ENCODE measurements at regions not wholly inside any gene's neighbourhood (a gene's known extent, or its start where the extent isn't known, plus 50 kb on each side); places are given as distances from the start of the nearest gene placed in this dataset.

DNA sequence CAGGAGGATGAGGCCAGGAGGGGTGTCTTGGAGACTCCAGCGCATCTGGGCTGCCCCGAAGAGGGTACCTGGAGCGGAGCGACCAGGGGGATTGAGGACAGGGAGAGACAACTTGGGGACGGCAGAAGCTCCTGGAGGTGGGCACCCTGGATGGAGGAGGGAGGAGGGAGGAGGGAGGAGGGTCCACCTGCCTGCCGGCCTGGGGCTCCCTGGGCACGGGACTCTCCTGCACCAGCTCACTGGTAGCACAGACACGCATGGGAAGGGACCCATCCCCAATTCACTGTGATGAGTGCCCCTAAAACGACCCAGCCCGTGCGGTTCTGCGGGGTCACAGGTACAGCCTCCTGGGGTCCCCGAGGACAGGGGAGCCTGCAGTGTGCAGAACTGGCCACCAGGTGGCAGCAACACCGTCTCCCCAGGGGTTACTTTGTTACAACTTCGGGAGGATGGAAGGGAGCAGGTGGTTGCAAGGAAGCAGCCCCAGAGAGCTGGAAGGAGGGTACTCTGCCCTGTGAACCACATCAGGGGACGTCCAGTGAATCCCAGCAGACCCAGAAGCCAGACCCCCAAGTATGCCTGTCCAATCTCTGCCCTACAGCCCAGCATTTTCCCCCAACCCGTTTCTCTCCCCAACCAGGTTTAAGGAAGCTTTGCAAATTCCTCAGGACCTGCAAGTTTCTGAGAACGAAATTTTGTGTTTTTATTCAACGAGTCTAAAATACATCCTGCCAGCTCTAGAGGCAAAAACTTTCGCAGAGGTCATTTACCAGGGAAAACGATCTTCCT lies 482.4 kb downstream of the NPHP4 start:
- TF ChIP-seq, protein P1, sequence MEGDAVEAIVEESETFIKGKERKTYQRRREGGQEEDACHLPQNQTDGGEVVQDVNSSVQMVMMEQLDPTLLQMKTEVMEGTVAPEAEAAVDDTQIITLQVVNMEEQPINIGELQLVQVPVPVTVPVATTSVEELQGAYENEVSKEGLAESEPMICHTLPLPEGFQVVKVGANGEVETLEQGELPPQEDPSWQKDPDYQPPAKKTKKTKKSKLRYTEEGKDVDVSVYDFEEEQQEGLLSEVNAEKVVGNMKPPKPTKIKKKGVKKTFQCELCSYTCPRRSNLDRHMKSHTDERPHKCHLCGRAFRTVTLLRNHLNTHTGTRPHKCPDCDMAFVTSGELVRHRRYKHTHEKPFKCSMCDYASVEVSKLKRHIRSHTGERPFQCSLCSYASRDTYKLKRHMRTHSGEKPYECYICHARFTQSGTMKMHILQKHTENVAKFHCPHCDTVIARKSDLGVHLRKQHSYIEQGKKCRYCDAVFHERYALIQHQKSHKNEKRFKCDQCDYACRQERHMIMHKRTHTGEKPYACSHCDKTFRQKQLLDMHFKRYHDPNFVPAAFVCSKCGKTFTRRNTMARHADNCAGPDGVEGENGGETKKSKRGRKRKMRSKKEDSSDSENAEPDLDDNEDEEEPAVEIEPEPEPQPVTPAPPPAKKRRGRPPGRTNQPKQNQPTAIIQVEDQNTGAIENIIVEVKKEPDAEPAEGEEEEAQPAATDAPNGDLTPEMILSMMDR (IDR thresholded peaks at IDR 0.05), result peak; percentile 89 to 93 (median 92)
- TF ChIP-seq POLR2A (IDR thresholded peaks at IDR 0.05) (no peak), POLR2AphosphoS5 (IDR thresholded peaks at IDR 0.05) (no peak)

All from breast epithelium (tissue), 3 donors.